HCT116 (cell line): ENCODE measurements at regions not wholly inside any gene's neighbourhood (a gene's known extent, or its start where the extent isn't known, plus 50 kb on each side); places are given as distances from the start of the nearest gene placed in this dataset.

Experiments
- ATAC-seq: fragments of 200-7000 bp; cut with Tn5 transposase; 2 replicates; pipeline ENCODE4 v1.9.1; 2020; ENCODE audit warnings: mild to moderate bottlenecking, moderate library complexity
- BruUV-seq: library from RNA; stranded (reverse); fragments of 400-500 nt; replicated peaks from 2 replicates; lab custom pipeline; 2021; lab: Mats Ljungman, UMichigan
- CTCF ChIA-PET: fragments of 300-600 bp; sonication (Branson Sonifier 250); formaldehyde crosslinking; loops from one replicate; lab custom pipeline; 2021; ENCODE audit warnings: antibody characterized with exemption; lab: Charles Lee
- POLR2A ChIA-PET: fragments of 300-600, 350-600 bp; sonication (Branson Sonifier 250); formaldehyde crosslinking; loops from one replicate; lab custom pipeline; 2021; ENCODE audit warnings: antibody characterized with exemption; lab: Charles Lee
- RAD21 ChIA-PET, 2 experiments: fragments of 300-600 bp; sonication (Branson Sonifier 250); formaldehyde crosslinking; loops; one replicate each; lab custom pipeline; 2023; ENCODE audit warnings: low total read pairs in 2 of 2; ENCODE audit not compliant: uncharacterized antibody in 2 of 2, unreplicated experiment in 2 of 2, low non-redundant PET in 1 of 2; lab: Charles Lee
- DNase-seq: peaks from one replicate; pipeline ENCODE4 v3.0.0-alpha.2; 2010; ENCODE audit warnings: low read depth, low spot score
- H2AFZ ChIP-seq: fragments of 200-600 bp; shearing (Covaris generic), sonication (generic); 2 replicates; pipeline ENCODE4 v1.6.1; 2017; ENCODE audit warnings: low read depth, mixed run types, mixed read lengths, antibody characterized with exemption, low read length; ENCODE audit not compliant: poor library complexity, severe bottlenecking
- H3K27ac ChIP-seq: 2 replicates; pipeline ENCODE4 v1.5.1; 2012; ENCODE audit warnings: low read depth, low read length
- H3K27me3 ChIP-seq: fragments of 200-600 bp; sonication (generic); 2 replicates; pipeline ENCODE4 v1.6.1; 2016; ENCODE audit warnings: mixed run types, low read length, mixed read lengths; ENCODE audit not compliant: insufficient read depth
- H3K36me3 ChIP-seq, 2 experiments: fragments of 200-500 bp in 1 of 2; fragments of 200-600 bp in 1 of 2; sonication (Bioruptor generic) in 1 of 2; sonication (generic) in 1 of 2; 2 replicates each; pipeline versions ENCODE4 v1.5.1 to v1.6.1; 2014 to 2016; ENCODE audit warnings: low read length in 2 of 2, inconsistent platforms in 1 of 2, mixed read lengths in 1 of 2, mixed run types in 1 of 2; ENCODE audit not compliant: insufficient read depth in 2 of 2, control insufficient read depth in 1 of 2
- H3K4me1 ChIP-seq, 2 experiments: fragments of 200-600 bp in 1 of 2; sonication (generic) in 1 of 2; 2 replicates each; pipeline versions ENCODE4 v1.5.1 to v1.6.1; 2012 to 2017; ENCODE audit warnings: low read length in 2 of 2, inconsistent platforms in 1 of 2, mild to moderate bottlenecking in 1 of 2, mixed read lengths in 1 of 2, mixed run types in 1 of 2, moderate library complexity in 1 of 2; ENCODE audit not compliant: insufficient read depth in 2 of 2, control insufficient read depth in 1 of 2
- H3K4me2 ChIP-seq: fragments of 200-600 bp; sonication (generic); 2 replicates; pipeline ENCODE4 v1.6.1; 2017; ENCODE audit warnings: mixed run types, low read length, mixed read lengths
- H3K4me3 ChIP-seq, 2 experiments: fragments of 200-600 bp in 1 of 2; sonication (generic) in 1 of 2; replicated peaks in 1 of 2; 2 replicates each; pipeline ENCODE4 v1.5.1; 2011 to 2016; ENCODE audit warnings: low read length in 2 of 2, control low read depth in 1 of 2, low read depth in 1 of 2, mild to moderate bottlenecking in 1 of 2, mixed read lengths in 1 of 2, mixed run types in 1 of 2
- H3K79me2 ChIP-seq: fragments of 200-600 bp; sonication (generic); 2 replicates; pipeline ENCODE4 v1.6.1; 2017; ENCODE audit warnings: mild to moderate bottlenecking, mixed run types, low read length, moderate library complexity, mixed read lengths; ENCODE audit not compliant: insufficient read depth
- H3K9ac ChIP-seq: fragments of 200-600 bp; sonication (generic); 2 replicates; pipeline ENCODE4 v1.6.1; 2016; ENCODE audit warnings: low read length, mixed read lengths
- H3K9me2 ChIP-seq: fragments of 200-600 bp; sonication (generic), shearing (Covaris generic); 2 replicates; pipeline ENCODE4 v1.6.1; 2017; ENCODE audit warnings: mixed run types, mild to moderate bottlenecking, moderate library complexity; ENCODE audit not compliant: insufficient read depth
- H3K9me3 ChIP-seq, 2 experiments: fragments of 200-500 bp in 1 of 2; fragments of 200-600 bp in 1 of 2; sonication (Bioruptor generic) in 1 of 2; sonication (generic) in 1 of 2; 2 replicates each; pipeline ENCODE4 v1.6.1; 2014 to 2017; ENCODE audit warnings: low read length in 2 of 2, mixed read lengths in 2 of 2, inconsistent platforms in 1 of 2, low read depth in 1 of 2, mild to moderate bottlenecking in 1 of 2, mixed run types in 1 of 2, moderate library complexity in 1 of 2; ENCODE audit not compliant: control insufficient read depth in 1 of 2, insufficient read depth in 1 of 2
- H4K20me1 ChIP-seq: fragments of 200-600 bp; sonication (generic), shearing (Covaris generic); 2 replicates; pipeline ENCODE4 v1.6.1; 2017; ENCODE audit warnings: mixed run types, mild to moderate bottlenecking, moderate library complexity; ENCODE audit not compliant: insufficient read depth
- ATF3 ChIP-seq: IDR thresholded peaks from 2 replicates; pipeline ENCODE4 v1.6.1; 2012
- EZH2phosphoT487 ChIP-seq: fragments of 200-600 bp; IDR thresholded peaks from 2 replicates; pipeline ENCODE4 v1.6.1; 2018; ENCODE audit warnings: antibody characterized with exemption, borderline replicate concordance
- FOSL1 ChIP-seq: IDR thresholded peaks from 2 replicates; pipeline ENCODE4 v1.6.1; 2012; ENCODE audit warnings: low read depth
- POLR2A ChIP-seq: IDR thresholded peaks from 2 replicates; pipeline ENCODE4 v1.7.0; 2011; ENCODE audit warnings: borderline replicate concordance; ENCODE audit not compliant: insufficient read depth, insufficient read length; ENCODE audit errors: extremely low read depth
- RAD21 ChIP-seq: IDR thresholded peaks from 2 replicates; pipeline ENCODE4 v1.6.1; 2012; ENCODE audit warnings: low read depth, mild to moderate bottlenecking
- SRF ChIP-seq: IDR thresholded peaks from 2 replicates; pipeline ENCODE4 v1.6.1; 2012; ENCODE audit warnings: low read depth
- TCF7L2 ChIP-seq: IDR thresholded peaks from 2 replicates; pipeline ENCODE4 v1.7.0; 2011; ENCODE audit warnings: borderline replicate concordance, inconsistent platforms; ENCODE audit not compliant: insufficient read depth, insufficient read length; ENCODE audit errors: extremely low read depth
- ZNF274 ChIP-seq: fragments of 200-500 bp; sonication (Bioruptor generic); IDR thresholded peaks from 2 replicates; pipeline ENCODE4 v1.6.1; 2014; ENCODE audit warnings: mild to moderate bottlenecking, low read depth, low read length, inconsistent platforms
- intact Hi-C: fragments of 100-400 bp; cut with micrococcal nuclease; formaldehyde crosslinking; loops from 2 replicates; pipeline ENCODE4 v1.10.0; 2022
- TF ChIP-seq, protein P1 (sequence below): IDR thresholded peaks from 2 replicates; pipeline ENCODE4 v1.6.1; 2012

- DNase-seq, result no peak
- H3K4me2 ChIP-seq, result no peak overlapping the region
- no peak overlapping the region for H2AFZ ChIP-seq
- no peaks in the 10 kb centered on the region for H3K36me3 ChIP-seq
- ChIA-PET RAD21 (no interaction called here), CTCF (no interaction called here)
- H3K4me1 ChIP-seq, result no peaks in the 10 kb centered on the region
- no peaks in the 10 kb centered on the region for H3K79me2 ChIP-seq
- H3K9me3 ChIP-seq, result no peaks in the 10 kb centered on the region
- no peak overlapping the region for H3K27ac ChIP-seq
- no peak for TF ChIP-seq FOSL1
- TF ChIP-seq SRF, result no peak
- TF ChIP-seq TCF7L2, result no peak
- no peak for TF ChIP-seq RAD21
- TF ChIP-seq, protein P1, sequence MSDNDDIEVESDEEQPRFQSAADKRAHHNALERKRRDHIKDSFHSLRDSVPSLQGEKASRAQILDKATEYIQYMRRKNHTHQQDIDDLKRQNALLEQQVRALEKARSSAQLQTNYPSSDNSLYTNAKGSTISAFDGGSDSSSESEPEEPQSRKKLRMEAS, result no peak
- TF ChIP-seq EZH2phosphoT487, result no peak
- no peak for TF ChIP-seq ATF3
- TF ChIP-seq ZNF274, result no peak
- TF ChIP-seq POLR2A, result no peak
- TF ChIP-seq, all 23 proteins: peak for 0
- Histone ChIP-seq H4K20me1 (no peaks in the 10 kb centered on the region), H3K9me2 (no peaks in the 10 kb centered on the region), H3K27me3 (no peaks in the 10 kb centered on the region), H3K4me3 (no peak overlapping the region), H3K9ac (no peak overlapping the region)
- no TSS peak for BruUV-seq
- POLR2A ChIA-PET, result no interaction called here
- no peak for ATAC-seq
- intact Hi-C loops, result no loop called here
These were observed 97.5 kb downstream of the UNCX start for GRCh38 chr7:1329966-1330800.
